PC-3 (cell line): ENCODE measurements at regions not wholly inside any gene's neighbourhood (a gene's known extent, or its start where the extent isn't known, plus 50 kb on each side); places are given as distances from the start of the nearest gene placed in this dataset.
"Not testable (repeated sequence)": the region's sequence is repeated elsewhere in the genome, so short reads cannot be mapped to it uniquely, and the experiment has no call there.

Source experiments
- ATAC-seq: fragments of 200-7000 bp; cut with Tn5 transposase; 2 replicates; pipeline ENCODE4 v1.9.1; 2020; ENCODE audit warnings: mild to moderate bottlenecking, moderate library complexity
- BruUV-seq: library from RNA; stranded (reverse); fragments of 400-500 nt; replicated peaks from 2 replicates; lab custom pipeline; 2021; lab: Mats Ljungman, UMichigan
- CTCF ChIA-PET: fragments of 300-600 bp; sonication (Branson Sonifier 250); formaldehyde crosslinking; loops from one replicate; lab custom pipeline; 2022; ENCODE audit warnings: antibody characterized with exemption; lab: Charles Lee
- POLR2A ChIA-PET: fragments of 300-600 bp; sonication (Branson Sonifier 250); formaldehyde crosslinking; loops from one replicate; lab custom pipeline; 2022; ENCODE audit warnings: antibody characterized with exemption; ENCODE audit not compliant: unreplicated experiment; lab: Charles Lee
- DNase-seq: peaks from one replicate; pipeline ENCODE4 v3.0.0-alpha.2; 2015
- H2AFZ ChIP-seq: fragments of 300-600 bp; sonication (generic); 2 replicates; pipeline ENCODE4 v1.6.0; 2016; ENCODE audit warnings: antibody characterized with exemption, low read length
- H3F3A ChIP-seq: fragments of 300-600 bp; sonication (generic); one replicate; pipeline ENCODE4 v1.6.0; 2017; ENCODE audit warnings: antibody characterized with exemption, low read length, control low read depth, mild to moderate bottlenecking; ENCODE audit not compliant: unreplicated experiment
- H3K27ac ChIP-seq: fragments of 300-600 bp; sonication (generic); 2 replicates; pipeline ENCODE4 v1.5.1; 2016; ENCODE audit warnings: mild to moderate bottlenecking, low read length
- H3K27me3 ChIP-seq: fragments of 300-600 bp; sonication (generic); 2 replicates; pipeline ENCODE4 v1.6.1; 2016; ENCODE audit warnings: low read length, mixed read lengths
- H3K36me3 ChIP-seq: fragments of 300-600 bp; sonication (generic); 2 replicates; pipeline ENCODE4 v1.6.1; 2016; ENCODE audit warnings: low read depth, mixed run types, low read length, mixed read lengths
- H3K4me1 ChIP-seq: fragments of 300-600 bp; sonication (generic); 2 replicates; pipeline ENCODE4 v1.5.1; 2016; ENCODE audit warnings: low read length; ENCODE audit not compliant: insufficient read depth
- H3K4me2 ChIP-seq: fragments of 300-600 bp; sonication (generic); 2 replicates; pipeline ENCODE4 v1.6.0; 2016; ENCODE audit warnings: low read length
- H3K4me3 ChIP-seq: fragments of 300-600 bp; sonication (generic); 2 replicates; pipeline ENCODE4 v1.5.1; 2016; ENCODE audit warnings: mild to moderate bottlenecking, low read length, mixed read lengths
- H3K79me2 ChIP-seq: fragments of 300-600 bp; sonication (generic); 2 replicates; pipeline ENCODE4 v1.6.1; 2017; ENCODE audit warnings: low read length, mixed read lengths
- H3K9ac ChIP-seq: fragments of 300-600 bp; sonication (generic); 2 replicates; pipeline ENCODE4 v1.6.0; 2016; ENCODE audit warnings: mild to moderate bottlenecking, low read length
- H3K9me2 ChIP-seq: fragments of 300-600 bp; sonication (generic); replicated peaks from 2 replicates; pipeline ENCODE4 v1.6.1; 2016; ENCODE audit warnings: mixed run types, low read length, mixed read lengths
- H3K9me3 ChIP-seq: fragments of 300-600 bp; sonication (generic); 2 replicates; pipeline ENCODE4 v1.6.1; 2016; ENCODE audit warnings: low read length, mixed read lengths
- H4K20me1 ChIP-seq: fragments of 300-600 bp; sonication (generic); 2 replicates; pipeline ENCODE4 v1.6.1; 2016; ENCODE audit warnings: low read length, mixed read lengths
- intact Hi-C: fragments of 100-400 bp; cut with micrococcal nuclease; formaldehyde crosslinking; loops from 2 replicates; pipeline ENCODE4 v1.9.0; 2023

- BruUV-seq, H3K4me3 ChIP-seq, DNase-seq: not testable (repeated sequence)
Observed at GRCh38 chr9:62798884-62799850, 1609.3 kb downstream of the SPATA31A7 start.

DNA sequence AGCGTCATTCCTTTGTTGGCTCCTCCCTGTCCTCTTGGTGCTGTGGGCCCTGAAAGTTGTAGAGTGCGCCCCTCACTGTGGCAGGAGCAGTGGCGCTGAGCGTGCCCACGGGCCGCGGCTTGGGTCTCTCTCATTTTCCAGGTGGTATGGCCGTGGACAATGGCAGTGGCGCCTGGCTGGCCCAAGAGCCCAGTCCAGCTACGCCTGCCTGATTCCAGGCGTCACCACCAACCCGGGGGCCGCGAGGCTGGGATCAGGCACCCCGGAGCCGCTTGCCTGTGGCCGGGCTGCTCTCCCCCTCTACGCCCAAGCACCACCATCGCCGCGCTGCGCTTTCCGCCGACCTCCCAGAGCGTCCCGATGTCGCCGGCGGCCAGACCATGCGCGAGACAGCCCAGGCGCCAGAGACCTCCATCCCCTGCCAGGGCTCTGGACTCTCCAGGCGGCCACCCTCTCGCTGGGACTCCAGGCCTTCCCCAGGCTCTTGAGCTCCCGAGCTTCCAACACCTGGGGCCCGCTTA, 1610.1 kb downstream of the SPATA31A7 start:
- ATAC-seq, H3K27me3 ChIP-seq, H4K20me1 ChIP-seq, H3K4me1 ChIP-seq, CTCF ChIA-PET, H3K27ac ChIP-seq, H3K4me2 ChIP-seq, H2AFZ ChIP-seq, BruUV-seq, DNase-seq, H3F3A ChIP-seq, intact Hi-C loops, H3K4me3 ChIP-seq, H3K9ac ChIP-seq, H3K9me2 ChIP-seq, POLR2A ChIA-PET, H3K79me2 ChIP-seq, H3K9me3 ChIP-seq, H3K36me3 ChIP-seq: not testable (repeated sequence)

More at GRCh38 chr9:62798884-62799850, 1609.3 kb downstream of the SPATA31A7 start:
- H3F3A ChIP-seq, H3K79me2 ChIP-seq, ATAC-seq, H3K36me3 ChIP-seq, H2AFZ ChIP-seq, H3K9me3 ChIP-seq, H3K4me1 ChIP-seq, H4K20me1 ChIP-seq, H3K27me3 ChIP-seq, H3K4me2 ChIP-seq, H3K9me2 ChIP-seq, CTCF ChIA-PET, H3K9ac ChIP-seq, H3K27ac ChIP-seq, intact Hi-C loops, POLR2A ChIA-PET: not testable (repeated sequence)

DNA sequence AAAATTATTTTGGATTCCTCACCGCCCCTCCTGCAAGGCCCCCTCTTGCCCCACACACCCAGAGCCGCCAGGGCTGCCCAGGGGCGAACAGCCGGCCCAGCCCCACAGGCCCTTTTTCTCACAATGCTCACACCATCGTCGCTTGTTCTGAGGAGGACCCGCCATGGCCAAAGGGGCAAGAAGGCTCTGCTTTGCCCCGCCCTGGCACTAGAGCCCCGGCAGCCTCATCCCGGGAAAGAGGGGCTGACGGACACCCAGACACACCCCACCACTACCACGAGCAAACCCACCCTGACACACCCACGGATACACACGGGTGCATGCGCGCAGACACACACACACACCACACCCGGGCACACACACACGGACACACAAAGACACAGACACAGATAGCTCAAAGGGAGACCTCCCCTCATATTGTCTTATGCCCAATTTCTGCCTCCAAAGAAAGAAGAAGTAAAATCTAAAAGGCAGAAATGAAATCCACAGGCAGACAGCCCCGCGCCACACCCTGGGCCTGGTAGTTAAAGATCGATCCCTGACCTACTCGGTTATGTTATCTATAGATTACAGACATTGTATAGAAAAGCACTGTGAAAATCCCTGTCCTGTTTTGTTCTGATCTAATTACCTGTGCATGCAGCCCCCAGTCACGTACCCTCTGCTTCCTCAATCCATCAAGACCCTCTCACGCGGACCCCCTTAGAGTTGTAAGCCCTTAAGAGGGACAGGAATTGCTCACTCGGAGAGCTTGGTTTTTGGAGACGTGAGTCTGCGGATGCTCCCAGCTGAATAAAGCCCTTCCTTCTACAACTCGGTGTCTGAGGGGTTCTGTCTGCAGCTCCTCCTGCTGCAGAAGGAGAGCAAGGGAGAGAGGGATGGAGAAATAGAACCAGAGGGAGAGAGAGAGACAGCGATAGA, 1610.9 kb downstream of the SPATA31A7 start:
- H3K4me3 ChIP-seq, H3K27me3 ChIP-seq, H4K20me1 ChIP-seq, H3K27ac ChIP-seq, intact Hi-C loops, CTCF ChIA-PET, H3K36me3 ChIP-seq, H3K9ac ChIP-seq, H3K4me1 ChIP-seq, POLR2A ChIA-PET, DNase-seq, H3F3A ChIP-seq, H3K9me3 ChIP-seq, H3K4me2 ChIP-seq, H3K79me2 ChIP-seq, H3K9me2 ChIP-seq, H2AFZ ChIP-seq, BruUV-seq, ATAC-seq: not testable (repeated sequence)

GRCh38 chr9:62801372-62801811, 1611.6 kb downstream of the SPATA31A7 start:
- ATAC-seq, H3K27me3 ChIP-seq, H3K27ac ChIP-seq, H2AFZ ChIP-seq, H3K4me3 ChIP-seq, H3F3A ChIP-seq, H3K9me3 ChIP-seq, H3K9me2 ChIP-seq, H3K9ac ChIP-seq, H4K20me1 ChIP-seq, H3K79me2 ChIP-seq, POLR2A ChIA-PET, H3K4me2 ChIP-seq, H3K36me3 ChIP-seq, CTCF ChIA-PET, DNase-seq, H3K4me1 ChIP-seq, BruUV-seq, intact Hi-C loops: not testable (repeated sequence)

DNA sequence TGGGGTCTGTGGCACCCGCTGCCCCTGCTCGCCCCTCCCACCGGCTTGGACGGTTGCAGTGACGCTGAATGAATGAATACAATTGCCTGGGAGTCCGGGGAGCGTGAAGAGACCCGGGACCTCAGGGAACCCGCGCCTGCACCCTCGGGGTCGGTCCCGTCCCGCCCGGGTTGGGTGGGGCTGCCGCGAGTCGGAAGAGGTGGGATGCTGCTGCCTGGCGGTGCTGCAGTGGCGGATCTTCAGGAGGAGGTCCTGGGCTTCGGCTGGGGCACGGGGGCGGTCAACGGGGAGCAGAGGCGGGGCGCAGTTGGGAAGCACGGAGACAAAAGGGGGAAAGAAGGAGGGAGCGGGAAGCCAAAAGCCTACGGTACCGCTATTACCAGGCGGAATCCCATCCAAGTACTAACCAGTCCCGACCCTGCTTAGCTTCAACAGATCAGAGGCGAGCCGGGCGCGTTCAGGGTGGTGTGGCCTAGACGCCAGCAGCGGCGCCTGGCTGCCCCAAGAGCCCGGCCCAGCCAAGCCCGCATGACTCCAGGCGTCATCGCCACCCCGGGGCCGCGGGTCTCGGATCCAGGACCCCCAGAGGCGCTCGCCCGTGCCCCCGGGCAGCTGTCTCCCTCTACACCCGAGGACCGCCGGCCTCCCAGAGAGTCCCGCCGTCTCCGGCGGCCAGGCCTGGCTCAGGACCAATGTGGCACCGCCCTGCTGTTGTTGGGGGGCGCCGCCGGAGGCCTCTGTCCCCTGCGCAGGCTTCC, 1612.3 kb downstream of the SPATA31A7 start:
- POLR2A ChIA-PET, H2AFZ ChIP-seq, H3K9me3 ChIP-seq, H3K27ac ChIP-seq, H3K4me3 ChIP-seq, BruUV-seq, H3K36me3 ChIP-seq, H3K4me2 ChIP-seq, DNase-seq, H3K9me2 ChIP-seq, H3K27me3 ChIP-seq, H3K4me1 ChIP-seq, H4K20me1 ChIP-seq, H3F3A ChIP-seq, ATAC-seq, H3K9ac ChIP-seq, CTCF ChIA-PET, H3K79me2 ChIP-seq, intact Hi-C loops: not testable (repeated sequence)

DNA sequence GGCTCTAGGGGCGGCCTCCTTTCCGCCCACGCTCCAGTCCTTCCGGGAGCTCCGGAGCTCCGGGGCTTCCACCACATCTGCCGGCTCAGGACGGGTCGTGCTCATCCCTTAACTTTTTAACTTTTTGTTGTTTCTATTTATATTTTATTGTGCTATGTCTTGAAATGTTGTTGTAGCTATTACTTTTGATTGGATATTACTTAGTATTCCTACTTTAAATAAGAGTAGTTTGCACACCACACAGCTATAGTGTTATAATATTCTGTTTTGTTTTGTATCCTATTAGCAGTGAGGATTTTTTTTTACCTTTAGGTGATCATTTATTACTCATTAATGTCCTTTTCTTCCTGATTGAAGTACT, 1612.9 kb downstream of the SPATA31A7 start:
- intact Hi-C loops, CTCF ChIA-PET, H3K4me2 ChIP-seq, H2AFZ ChIP-seq, H3K27ac ChIP-seq, BruUV-seq, H4K20me1 ChIP-seq, H3K79me2 ChIP-seq, DNase-seq, H3K9me3 ChIP-seq, ATAC-seq, H3F3A ChIP-seq, H3K4me1 ChIP-seq, H3K4me3 ChIP-seq, H3K36me3 ChIP-seq, POLR2A ChIA-PET, H3K9ac ChIP-seq, H3K9me2 ChIP-seq, H3K27me3 ChIP-seq: not testable (repeated sequence)
